ENCODE measurements at regions not wholly inside any gene's neighbourhood (a gene's known extent, or its start where the extent isn't known, plus 50 kb on each side); places are given as distances from the start of the nearest gene placed in this dataset.

DNA sequence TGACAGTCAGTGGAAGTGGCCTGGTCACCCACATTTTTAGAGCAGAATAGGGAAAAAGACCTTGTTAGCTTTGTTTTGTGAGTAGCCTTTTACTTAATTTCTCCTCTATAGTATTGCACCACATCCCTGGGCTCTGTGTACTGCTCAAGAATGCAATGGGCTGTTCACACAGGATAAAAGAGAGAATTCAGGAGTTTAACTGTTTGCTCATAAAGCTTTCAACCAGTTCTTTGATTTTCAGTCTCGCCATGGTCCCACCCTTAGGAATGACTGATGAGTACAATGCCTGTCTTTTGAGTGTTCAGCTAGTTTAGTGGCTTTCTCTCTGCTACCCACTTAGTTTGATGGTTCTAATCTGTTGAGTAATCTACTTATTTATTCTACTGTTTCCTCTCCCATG, 129.7 kb downstream of the PLG start:
- Histone ChIP-seq H3K4me3 (no peak overlapping the region), H3K4me1 (no peaks in the 10 kb centered on the region), H3K9me3 (no peaks in the 10 kb centered on the region), H3K36me3 (no peaks in the 10 kb centered on the region), H3K27me3 (no peaks in the 10 kb centered on the region), H3K27ac (no peak overlapping the region)
- intact Hi-C loops (cut with DNase I): no loop called here
- no peak for TF ChIP-seq POLR2A (IDR thresholded peaks at IDR 0.05)
- no peak for DNase-seq
- 33 to 35% methylated on average over 1 of the region's 1 CpG for WGBS, 2 donors

DNA sequence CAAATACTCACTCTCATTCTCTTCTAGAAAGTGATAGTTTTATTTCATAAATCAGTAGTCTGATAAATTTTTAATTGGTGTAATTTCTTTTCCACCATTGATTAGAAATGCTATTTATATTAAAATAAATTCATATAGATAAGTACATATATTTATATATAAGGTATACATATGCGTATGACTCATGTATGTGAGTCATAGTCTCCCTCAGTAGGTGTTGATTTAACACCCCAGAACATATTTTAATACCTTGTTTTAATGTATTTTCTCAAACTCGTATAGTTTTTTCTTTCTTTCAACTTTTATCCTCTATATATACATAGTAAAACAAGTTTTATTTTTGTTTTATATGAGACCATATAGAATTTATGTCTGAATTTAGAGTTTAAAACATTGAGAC, 130.4 kb downstream of the PLG start:
- intact Hi-C loops (cut with DNase I): no loop called here
- no peak for DNase-seq

DNA sequence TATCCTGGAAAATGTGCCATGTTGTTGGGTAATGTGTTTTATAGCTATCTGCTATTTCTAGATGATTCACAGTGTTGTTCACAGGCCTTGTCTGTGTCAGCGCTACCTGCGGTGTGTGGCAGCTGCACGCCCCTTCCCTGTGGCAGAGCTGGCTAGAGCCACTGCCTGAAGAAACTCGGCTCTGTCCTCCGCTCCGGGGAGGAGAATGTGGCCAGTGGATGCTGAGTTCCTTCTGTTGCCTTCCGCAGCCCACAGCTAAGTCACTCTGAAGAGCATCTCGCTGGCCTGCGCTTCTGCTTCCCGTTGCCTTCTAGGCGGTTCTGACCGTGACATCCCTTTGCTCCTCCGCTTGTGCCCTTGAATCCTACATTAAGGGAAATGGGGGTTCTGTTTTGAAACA, 135.1 kb downstream of the PLG start:
- TF ChIP-seq, protein P1, sequence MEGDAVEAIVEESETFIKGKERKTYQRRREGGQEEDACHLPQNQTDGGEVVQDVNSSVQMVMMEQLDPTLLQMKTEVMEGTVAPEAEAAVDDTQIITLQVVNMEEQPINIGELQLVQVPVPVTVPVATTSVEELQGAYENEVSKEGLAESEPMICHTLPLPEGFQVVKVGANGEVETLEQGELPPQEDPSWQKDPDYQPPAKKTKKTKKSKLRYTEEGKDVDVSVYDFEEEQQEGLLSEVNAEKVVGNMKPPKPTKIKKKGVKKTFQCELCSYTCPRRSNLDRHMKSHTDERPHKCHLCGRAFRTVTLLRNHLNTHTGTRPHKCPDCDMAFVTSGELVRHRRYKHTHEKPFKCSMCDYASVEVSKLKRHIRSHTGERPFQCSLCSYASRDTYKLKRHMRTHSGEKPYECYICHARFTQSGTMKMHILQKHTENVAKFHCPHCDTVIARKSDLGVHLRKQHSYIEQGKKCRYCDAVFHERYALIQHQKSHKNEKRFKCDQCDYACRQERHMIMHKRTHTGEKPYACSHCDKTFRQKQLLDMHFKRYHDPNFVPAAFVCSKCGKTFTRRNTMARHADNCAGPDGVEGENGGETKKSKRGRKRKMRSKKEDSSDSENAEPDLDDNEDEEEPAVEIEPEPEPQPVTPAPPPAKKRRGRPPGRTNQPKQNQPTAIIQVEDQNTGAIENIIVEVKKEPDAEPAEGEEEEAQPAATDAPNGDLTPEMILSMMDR (IDR thresholded peaks at IDR 0.05): no peak
- no peak for TF ChIP-seq POLR2A (IDR thresholded peaks at IDR 0.05)
- no peaks in the 10 kb centered on the region for H3K36me3 ChIP-seq
- DNase-seq: no peak
- no peaks in the 10 kb centered on the region for H3K4me1 ChIP-seq
- intact Hi-C loops (cut with DNase I): no loop called here
- H3K27ac ChIP-seq: no peak overlapping the region
- no peaks in the 10 kb centered on the region for H3K9me3 ChIP-seq
- H3K4me3 ChIP-seq: no peak overlapping the region
- WGBS, 2 donors: 87 to 92% methylated on average over 10 to 12 of the region's 13 CpGs
- H3K27me3 ChIP-seq: no peaks in the 10 kb centered on the region

More for the DNA sequence above, 130.4 kb downstream of the PLG start:
- no peak overlapping the region for H3K4me3 ChIP-seq
- no peak for TF ChIP-seq POLR2A (IDR thresholded peaks at IDR 0.05)
- TF ChIP-seq, protein P1 (IDR thresholded peaks at IDR 0.05): no peak
- WGBS, 2 donors: 45 to 64% methylated on average over 2 of the region's 2 CpGs
- no peaks in the 10 kb centered on the region for H3K36me3 ChIP-seq
- no peaks in the 10 kb centered on the region for H3K4me1 ChIP-seq
- H3K9me3 ChIP-seq: no peaks in the 10 kb centered on the region
- no peaks in the 10 kb centered on the region for H3K27me3 ChIP-seq
- no peak overlapping the region for H3K27ac ChIP-seq

DNA sequence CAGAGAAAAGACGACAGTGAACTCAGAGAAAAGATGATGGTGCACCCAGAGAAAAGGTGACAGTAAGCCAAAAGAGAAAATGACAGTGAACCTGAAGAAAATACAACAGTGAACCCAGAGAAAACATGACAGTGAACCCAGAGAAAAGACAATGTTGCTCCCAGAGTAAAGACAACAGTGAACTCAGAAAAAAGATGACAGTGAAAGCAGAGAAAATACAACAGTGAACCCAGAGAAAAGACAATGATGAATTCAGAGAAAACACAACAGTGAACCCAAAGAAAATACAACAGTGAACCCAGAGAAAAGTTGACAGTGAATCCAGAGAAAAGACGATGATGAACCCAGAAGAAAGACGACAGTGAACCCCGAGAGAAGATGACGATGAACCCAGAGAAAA, 140.5 kb upstream of the MAP3K4 start:
- TF ChIP-seq POLR2A (IDR thresholded peaks at IDR 0.05): no peak
- TF ChIP-seq, protein P1 (IDR thresholded peaks at IDR 0.05): no peak
- WGBS, 2 donors: 83 to 84% methylated on average over 5 of the region's 5 CpGs

DNA sequence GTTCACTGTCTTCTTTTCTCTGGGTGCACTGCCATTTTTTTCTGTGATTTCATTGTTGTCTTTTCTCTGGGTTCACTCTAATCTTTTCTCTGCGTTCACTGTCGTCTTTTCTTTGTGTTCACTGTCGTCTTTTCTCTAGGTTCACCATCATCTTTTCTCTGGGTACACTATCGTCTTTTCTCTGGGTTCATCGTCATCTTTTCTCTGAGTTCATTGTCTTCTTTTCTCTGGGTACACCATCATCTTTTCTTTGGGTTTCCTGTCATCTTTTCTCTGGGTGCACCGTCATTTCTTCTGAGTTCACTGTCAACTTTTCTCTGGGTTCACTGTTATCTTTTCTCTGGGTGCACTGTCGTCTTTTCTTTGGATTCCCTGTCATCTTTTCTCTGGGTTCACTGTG, 137.6 kb upstream of the MAP3K4 start:
- H3K4me1 ChIP-seq: no peaks in the 10 kb centered on the region
- H3K36me3 ChIP-seq: no peaks in the 10 kb centered on the region
- H3K27me3 ChIP-seq: no peaks in the 10 kb centered on the region
- no peaks in the 10 kb centered on the region for H3K9me3 ChIP-seq
- 83 to 87% methylated on average over 7 of the region's 7 CpGs for WGBS, 2 donors
- H3K27ac ChIP-seq: no peak overlapping the region
- intact Hi-C loops (cut with DNase I): no loop called here
- DNase-seq: no peak
- H3K4me3 ChIP-seq: no peak overlapping the region
- TF ChIP-seq POLR2A (IDR thresholded peaks at IDR 0.05): no peak
- TF ChIP-seq, protein P1 (IDR thresholded peaks at IDR 0.05): no peak

More for the DNA sequence above, 140.5 kb upstream of the MAP3K4 start:
- Histone ChIP-seq H3K27ac (no peak overlapping the region), H3K4me1 (no peaks in the 10 kb centered on the region), H3K4me3 (no peak overlapping the region), H3K36me3 (no peaks in the 10 kb centered on the region), H3K27me3 (no peaks in the 10 kb centered on the region), H3K9me3 (no peaks in the 10 kb centered on the region)
- no peak for DNase-seq
- intact Hi-C loops (cut with DNase I): no loop called here

DNA sequence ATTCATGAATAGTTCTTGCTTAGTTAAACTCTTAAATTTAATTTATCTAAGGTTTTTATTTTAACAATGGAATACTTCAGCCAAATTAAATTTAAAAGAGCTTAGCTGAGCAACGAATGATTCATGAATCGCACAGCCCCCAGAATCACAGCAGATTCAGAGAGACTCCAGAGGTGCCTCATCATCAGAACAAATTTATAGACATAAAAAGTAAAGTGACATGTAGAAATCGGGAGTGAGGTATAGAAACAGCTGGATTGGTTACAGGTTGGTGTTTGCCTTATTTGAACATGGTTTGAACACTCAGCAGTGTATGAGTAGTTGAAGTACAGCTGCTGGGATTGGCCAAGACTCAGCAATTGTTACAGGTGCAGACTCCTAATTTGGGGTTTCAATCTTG, 132.7 kb upstream of the MAP3K4 start:
- intact Hi-C loops (cut with DNase I): no loop called here
- H3K27me3 ChIP-seq: no peaks in the 10 kb centered on the region
- DNase-seq: no peak
- no peak overlapping the region for H3K27ac ChIP-seq
- no peaks in the 10 kb centered on the region for H3K4me1 ChIP-seq
- H3K4me3 ChIP-seq: no peak overlapping the region
- H3K9me3 ChIP-seq: no peaks in the 10 kb centered on the region
- no peaks in the 10 kb centered on the region for H3K36me3 ChIP-seq
- WGBS, 2 donors: 80 to 89% methylated on average over 3 of the region's 3 CpGs
- TF ChIP-seq, protein P1 (IDR thresholded peaks at IDR 0.05): no peak
- no peak for TF ChIP-seq POLR2A (IDR thresholded peaks at IDR 0.05)
